ENCODE measurements at regions not wholly inside any gene's neighbourhood (a gene's known extent, or its start where the extent isn't known, plus 50 kb on each side); places are given as distances from the start of the nearest gene placed in this dataset.

- no peak for DNase-seq (ENCODE audit: low read depth)
- no peak for TF ChIP-seq CTCF (IDR thresholded peaks at IDR 0.05; ENCODE audit: low read length, missing control alignments)
- H3K4me3 ChIP-seq (replicated peaks; ENCODE audit: low read depth, low read length) = no peak overlapping the region
These were observed 88.2 kb upstream of the NAA20 start for GRCh38 chr20:19929012-19929360.

GRCh38 chr20:19929481-19930145, 87.5 kb upstream of the NAA20 start:
- DNase-seq (ENCODE audit: low read depth) = peak; percentile 45
- H3K4me3 ChIP-seq (replicated peaks; ENCODE audit: low read depth, low read length) = no peak overlapping the region
- TF ChIP-seq CTCF (IDR thresholded peaks at IDR 0.05; ENCODE audit: low read length, missing control alignments) = no peak

- TF ChIP-seq CTCF (IDR thresholded peaks at IDR 0.05; ENCODE audit: low read length, missing control alignments) = no peak
- H3K4me3 ChIP-seq (replicated peaks; ENCODE audit: low read depth, low read length) = no peak overlapping the region
- no peak for DNase-seq (ENCODE audit: low read depth)
These were observed 86.7 kb upstream of the NAA20 start for GRCh38 chr20:19930426-19930825.

GRCh38 chr20:19932170-19932667, 84.9 kb upstream of the NAA20 start:
- DNase-seq (ENCODE audit: low read depth) = peak; percentile 97
- peak; percentile 13 for TF ChIP-seq CTCF (IDR thresholded peaks at IDR 0.05; ENCODE audit: low read length, missing control alignments)
- H3K4me3 ChIP-seq (replicated peaks; ENCODE audit: low read depth, low read length) = no peak overlapping the region

GRCh38 chr20:19934792-19935491, 82.2 kb upstream of the NAA20 start:
- TF ChIP-seq CTCF (IDR thresholded peaks at IDR 0.05; ENCODE audit: low read length, missing control alignments) = no peak
- DNase-seq (ENCODE audit: low read depth) = no peak
- no peak overlapping the region for H3K4me3 ChIP-seq (replicated peaks; ENCODE audit: low read depth, low read length)

GRCh38 chr20:19935842-19936241, 81.3 kb upstream of the NAA20 start:
- TF ChIP-seq CTCF (IDR thresholded peaks at IDR 0.05; ENCODE audit: low read length, missing control alignments) = no peak
- DNase-seq (ENCODE audit: low read depth) = no peak
- no peak overlapping the region for H3K4me3 ChIP-seq (replicated peaks; ENCODE audit: low read depth, low read length)
